ENCODE measurements at regions not wholly inside any gene's neighbourhood (a gene's known extent, or its start where the extent isn't known, plus 50 kb on each side); places are given as distances from the start of the nearest gene placed in this dataset.

DNA sequence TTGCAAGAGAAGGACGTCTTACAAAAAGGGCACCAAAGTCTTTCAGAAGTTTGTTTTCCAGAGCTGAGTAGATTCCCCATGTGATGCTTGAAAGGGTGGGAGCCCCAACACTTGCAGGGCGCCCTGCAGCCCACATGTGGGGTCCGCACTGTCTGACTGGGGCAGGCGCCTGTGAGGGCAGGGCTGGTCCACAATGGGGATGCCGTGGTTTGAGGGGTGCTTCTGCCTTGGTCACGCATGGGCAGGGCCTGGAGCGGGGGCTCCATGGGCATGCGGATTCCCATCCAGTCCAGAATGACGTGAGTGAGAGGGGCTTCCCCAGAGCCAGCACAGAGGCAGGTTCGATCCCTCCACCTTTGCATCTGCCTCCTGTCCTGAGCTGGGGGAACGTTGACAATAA is 101.5 kb upstream of the SHH start:
- TF ChIP-seq, protein P1, sequence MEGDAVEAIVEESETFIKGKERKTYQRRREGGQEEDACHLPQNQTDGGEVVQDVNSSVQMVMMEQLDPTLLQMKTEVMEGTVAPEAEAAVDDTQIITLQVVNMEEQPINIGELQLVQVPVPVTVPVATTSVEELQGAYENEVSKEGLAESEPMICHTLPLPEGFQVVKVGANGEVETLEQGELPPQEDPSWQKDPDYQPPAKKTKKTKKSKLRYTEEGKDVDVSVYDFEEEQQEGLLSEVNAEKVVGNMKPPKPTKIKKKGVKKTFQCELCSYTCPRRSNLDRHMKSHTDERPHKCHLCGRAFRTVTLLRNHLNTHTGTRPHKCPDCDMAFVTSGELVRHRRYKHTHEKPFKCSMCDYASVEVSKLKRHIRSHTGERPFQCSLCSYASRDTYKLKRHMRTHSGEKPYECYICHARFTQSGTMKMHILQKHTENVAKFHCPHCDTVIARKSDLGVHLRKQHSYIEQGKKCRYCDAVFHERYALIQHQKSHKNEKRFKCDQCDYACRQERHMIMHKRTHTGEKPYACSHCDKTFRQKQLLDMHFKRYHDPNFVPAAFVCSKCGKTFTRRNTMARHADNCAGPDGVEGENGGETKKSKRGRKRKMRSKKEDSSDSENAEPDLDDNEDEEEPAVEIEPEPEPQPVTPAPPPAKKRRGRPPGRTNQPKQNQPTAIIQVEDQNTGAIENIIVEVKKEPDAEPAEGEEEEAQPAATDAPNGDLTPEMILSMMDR (IDR thresholded peaks at IDR 0.05) = no peak
- TF ChIP-seq EP300 (IDR thresholded peaks at IDR 0.05) (no peak), POLR2A (IDR thresholded peaks at IDR 0.05) (no peak)

Data from upper lobe of left lung (tissue), 4 donors.